ENCODE measurements at regions not wholly inside any gene's neighbourhood (a gene's known extent, or its start where the extent isn't known, plus 50 kb on each side); places are given as distances from the start of the nearest gene placed in this dataset.

- DNase-seq (ENCODE audit: low read depth in 4 of 4, low spot score in 1 of 4), result no peak
Observed at GRCh38 chr22:26993886-26994285, 336.5 kb downstream of the MIAT start.

DNA sequence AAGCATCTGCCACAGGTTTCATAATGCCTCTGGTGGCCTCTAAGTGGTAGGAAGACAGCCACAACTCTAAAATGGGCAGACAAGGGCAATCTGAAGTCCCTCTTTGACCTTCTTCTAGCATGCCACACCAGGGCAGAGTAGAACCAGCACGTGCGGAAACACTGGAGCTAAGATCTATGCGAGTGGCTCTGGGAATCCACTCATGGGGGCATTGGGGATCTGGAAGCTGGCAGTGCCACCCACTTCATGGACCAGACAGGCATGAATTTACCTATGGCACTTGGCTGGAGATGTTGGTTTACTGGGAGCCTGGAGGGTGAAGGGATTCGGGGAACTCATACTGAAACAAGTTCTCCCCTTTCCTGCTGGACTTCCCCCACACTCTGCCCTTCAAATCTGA lies 337.4 kb downstream of the MIAT start:
- DNase-seq (ENCODE audit: low read depth in 4 of 4, low spot score in 1 of 4), result no peak

GRCh38 chr22:26995235-26995634 lies 337.8 kb downstream of the MIAT start:
- no peak for DNase-seq (ENCODE audit: low read depth in 4 of 4, low spot score in 1 of 4)

- no peak for DNase-seq (ENCODE audit: low read depth in 4 of 4, low spot score in 1 of 4)
Observed at GRCh38 chr22:26996154-26996553, 338.8 kb downstream of the MIAT start.

- DNase-seq (ENCODE audit: low read depth in 4 of 4, low spot score in 1 of 4), result no peak
Observed at GRCh38 chr22:26998129-26998528, 340.7 kb downstream of the MIAT start.

- no peak for DNase-seq (ENCODE audit: low read depth in 4 of 4, low spot score in 1 of 4)
Observed at GRCh38 chr22:26998716-26999115, 341.3 kb downstream of the MIAT start.

DNA sequence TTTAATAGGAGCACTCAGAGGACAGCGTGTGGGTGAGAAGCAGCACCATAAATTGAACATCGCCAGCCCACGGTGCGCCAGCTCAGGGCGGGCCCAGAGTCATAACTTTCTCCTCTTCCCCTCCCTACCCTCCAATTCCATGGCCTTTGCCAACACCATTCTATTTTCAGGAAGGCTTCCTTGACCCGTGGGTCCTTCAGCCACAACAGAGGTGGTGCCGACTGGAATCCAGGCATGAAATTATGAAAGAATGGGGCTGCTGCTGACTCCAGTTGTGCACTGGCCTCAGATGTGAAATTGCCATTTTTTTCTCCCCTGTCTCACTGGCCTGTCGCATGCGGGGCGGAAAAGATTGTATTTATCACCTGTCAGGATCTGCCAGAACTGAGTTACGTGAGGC lies 345.9 kb downstream of the MIAT start:
- no peak for DNase-seq (ENCODE audit: low read depth in 4 of 4, low spot score in 1 of 4)

DNA sequence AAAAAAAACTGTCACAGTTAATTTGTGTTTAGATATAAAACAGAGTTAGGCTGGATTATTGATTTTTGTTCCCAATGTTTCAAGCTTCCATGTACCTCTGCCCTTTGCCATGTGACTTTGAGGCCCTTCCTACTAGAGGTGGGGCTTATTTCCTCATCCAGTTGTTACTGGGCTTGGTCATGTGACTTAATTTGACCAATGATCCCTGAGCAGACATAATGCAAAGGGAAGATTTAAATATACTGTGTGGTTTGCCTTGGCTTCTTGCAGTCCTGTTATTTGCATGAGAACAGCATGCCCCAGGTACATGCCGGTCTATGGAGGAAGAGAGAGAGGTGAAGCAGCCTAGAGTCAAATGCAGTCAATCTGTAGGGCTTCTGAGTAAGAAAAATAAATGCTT lies 347.0 kb downstream of the MIAT start:
- DNase-seq (ENCODE audit: low read depth in 4 of 4, low spot score in 1 of 4), result no peak

- no peak for DNase-seq (ENCODE audit: low read depth in 4 of 4, low spot score in 1 of 4)
Observed at GRCh38 chr22:27008454-27008853, 351.1 kb downstream of the MIAT start.

DNA sequence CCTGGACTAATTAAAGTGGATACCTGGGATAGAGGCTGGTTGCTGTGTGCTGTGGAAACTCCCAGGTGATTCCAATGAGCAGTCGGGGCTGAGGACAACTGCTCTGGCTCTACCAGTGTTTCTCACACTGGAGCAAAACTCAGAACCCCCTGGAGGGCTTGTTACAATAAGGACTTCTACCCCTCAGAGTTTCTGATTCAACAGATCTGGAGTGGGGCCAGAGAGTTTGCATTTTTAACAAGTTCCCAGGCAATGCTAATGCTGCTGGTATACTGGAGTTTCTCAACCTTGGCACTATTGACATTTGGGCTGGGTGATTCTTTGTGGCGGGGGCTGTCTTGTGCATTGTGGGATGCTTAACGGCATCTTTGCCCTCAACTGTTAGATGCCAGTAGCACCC lies 353.7 kb downstream of the MIAT start:
- DNase-seq (ENCODE audit: low read depth in 4 of 4, low spot score in 1 of 4), result no peak

DNA sequence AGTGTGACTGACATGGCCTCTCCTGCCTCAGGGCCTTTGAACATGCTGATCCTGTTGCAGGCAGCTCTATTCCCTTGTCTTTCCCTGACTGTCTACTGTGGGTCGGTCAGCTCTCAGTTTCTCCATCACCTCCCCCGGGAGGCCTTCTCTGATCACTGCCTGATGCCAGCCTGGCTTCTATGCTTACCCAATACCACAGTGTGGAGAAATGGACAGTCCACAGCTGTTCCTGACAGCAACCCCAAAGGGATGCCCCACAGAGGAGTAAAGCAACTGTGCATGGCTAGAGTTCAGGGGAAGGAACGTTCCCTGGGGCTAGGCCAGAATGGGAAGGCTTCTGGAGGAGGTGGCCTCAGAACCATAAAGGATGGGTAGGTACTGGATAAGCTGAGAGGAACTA lies 354.3 kb downstream of the MIAT start:
- no peak for DNase-seq (ENCODE audit: low read depth in 4 of 4, low spot score in 1 of 4)

DNA sequence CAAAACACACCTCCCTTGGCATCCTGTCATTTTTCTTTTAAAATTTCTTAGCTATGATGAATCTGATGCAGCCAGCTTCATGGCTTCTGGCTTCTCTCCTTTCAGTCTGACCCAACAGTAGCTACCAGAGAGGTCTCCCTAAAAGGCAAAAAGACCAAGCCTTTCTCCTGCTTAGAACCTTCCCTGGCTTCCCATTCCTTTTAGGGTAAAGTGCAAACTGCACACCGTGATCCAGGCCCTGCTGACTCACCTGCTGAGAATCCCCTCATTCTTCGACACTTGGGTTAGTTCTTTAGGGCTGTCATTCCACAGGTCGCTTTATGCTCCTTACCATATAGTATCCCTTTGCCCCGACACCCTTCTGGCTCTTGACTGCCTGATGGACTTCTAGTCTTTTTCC lies 362.4 kb downstream of the MIAT start:
- no peak for DNase-seq (ENCODE audit: low read depth in 4 of 4, low spot score in 1 of 4)

- no peak for DNase-seq (ENCODE audit: low read depth in 4 of 4, low spot score in 1 of 4)
Observed at GRCh38 chr22:27022274-27022895, 365.0 kb downstream of the MIAT start.

DNA sequence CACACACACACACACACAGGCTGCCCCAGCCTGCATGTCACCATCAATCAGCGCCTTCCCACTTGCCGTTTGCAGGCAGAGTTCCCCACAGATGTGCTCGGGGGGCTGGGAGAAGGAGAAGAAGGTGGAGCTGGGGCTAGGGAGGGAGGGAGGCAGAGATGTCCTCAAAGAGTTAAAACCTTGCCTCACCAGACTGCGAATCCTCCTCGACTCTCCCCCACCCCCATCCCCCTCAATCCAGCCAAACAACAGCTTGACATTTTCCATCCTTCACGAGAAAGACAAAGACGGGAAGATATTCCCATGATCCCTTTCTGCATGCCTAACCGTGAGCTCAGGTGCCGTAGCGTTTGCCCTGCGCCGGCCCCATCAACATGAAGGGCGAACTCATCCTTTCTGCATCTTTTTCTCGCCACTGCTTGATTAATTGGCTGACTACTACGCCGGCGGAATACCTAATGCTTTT lies 365.5 kb downstream of the MIAT start:
- DNase-seq (ENCODE audit: low read depth in 4 of 4, low spot score in 1 of 4), result no peak

DNA sequence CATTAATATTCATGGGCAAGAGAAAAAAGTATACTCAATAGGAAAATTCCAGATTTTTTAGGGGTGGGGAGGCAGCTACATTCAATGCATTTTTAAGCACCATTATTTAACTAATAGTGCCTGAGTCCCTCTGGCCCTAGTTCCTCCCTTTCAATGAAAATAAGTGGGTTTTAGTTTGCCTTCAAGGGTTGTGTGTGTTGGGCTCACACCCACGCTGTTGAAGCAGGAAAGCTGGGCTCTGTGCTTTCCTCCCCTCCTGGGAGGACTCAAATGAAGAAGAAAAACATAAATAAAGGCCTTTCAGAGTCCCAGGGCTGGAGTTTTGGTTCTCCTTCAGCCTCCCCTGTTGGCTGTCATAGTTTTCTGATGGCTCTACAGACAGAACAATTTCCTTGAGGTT lies 366.2 kb downstream of the MIAT start:
- no peak for DNase-seq (ENCODE audit: low read depth in 4 of 4, low spot score in 1 of 4)

DNA sequence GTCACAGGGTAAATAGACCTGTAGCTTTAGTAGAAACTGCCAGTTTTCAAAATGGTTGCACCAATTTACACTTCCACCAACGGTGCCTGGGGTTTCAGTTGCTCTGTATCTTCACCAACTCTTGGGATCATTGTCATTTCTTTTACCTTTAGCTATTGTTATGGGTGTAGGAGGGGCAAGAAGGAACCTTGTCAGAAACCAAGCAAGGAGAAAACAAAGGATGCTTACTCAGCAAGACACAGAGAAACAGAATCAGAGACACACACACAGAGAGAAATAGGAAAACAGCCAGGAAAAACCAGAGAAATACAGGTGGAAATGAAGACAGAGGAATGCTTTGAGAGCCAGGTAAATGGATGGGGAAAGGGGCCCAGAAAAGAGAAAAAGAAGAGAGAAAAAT lies 367.6 kb downstream of the MIAT start:
- no peak for DNase-seq (ENCODE audit: low read depth in 4 of 4, low spot score in 1 of 4)

DNA sequence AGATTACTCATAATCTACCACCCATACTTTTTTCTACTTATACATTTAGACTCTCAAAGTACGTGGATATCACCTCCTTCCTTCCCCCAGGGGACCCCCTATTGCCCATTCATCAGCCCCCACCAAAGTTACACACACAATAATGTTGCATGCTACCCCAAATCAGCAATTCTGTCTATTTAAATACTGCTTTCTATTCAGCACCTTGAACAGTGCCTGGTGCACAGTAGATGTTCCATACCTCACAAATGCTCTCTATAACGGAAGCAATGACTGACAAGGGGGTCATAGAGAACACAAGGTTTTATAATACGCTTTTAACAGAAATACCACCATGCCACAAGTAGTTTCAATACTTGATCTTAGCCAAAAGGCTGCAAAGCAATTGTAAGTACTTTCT lies 370.7 kb downstream of the MIAT start:
- DNase-seq (ENCODE audit: low read depth in 4 of 4, low spot score in 1 of 4), result no peak

DNA sequence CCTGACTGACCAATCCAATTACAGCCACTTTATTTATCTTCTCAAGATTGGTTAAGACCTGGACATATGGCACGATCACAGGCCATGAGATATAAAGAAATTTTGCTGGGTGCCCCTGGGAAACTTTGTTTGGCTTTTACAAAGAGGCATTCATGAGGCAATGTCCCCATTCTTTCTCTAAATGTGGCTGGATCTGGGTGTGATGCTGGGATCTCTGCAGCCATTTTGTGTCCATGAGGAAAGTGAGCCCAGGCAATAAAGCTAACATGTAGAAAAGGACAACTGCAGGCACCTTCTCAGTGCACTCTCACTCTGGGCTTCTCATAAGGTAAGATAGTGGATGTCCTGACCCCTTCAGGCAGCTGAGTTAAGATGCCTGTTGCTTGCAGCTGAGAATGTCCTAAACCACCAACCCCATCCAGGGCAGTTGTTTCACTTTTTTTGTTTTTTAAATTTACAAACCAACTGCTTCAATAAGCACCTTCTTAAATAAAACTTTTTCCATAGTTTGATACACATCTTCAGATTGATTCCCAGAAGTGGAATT lies 372.3 kb downstream of the MIAT start:
- no peak for DNase-seq (ENCODE audit: low read depth in 4 of 4, low spot score in 1 of 4)

DNA sequence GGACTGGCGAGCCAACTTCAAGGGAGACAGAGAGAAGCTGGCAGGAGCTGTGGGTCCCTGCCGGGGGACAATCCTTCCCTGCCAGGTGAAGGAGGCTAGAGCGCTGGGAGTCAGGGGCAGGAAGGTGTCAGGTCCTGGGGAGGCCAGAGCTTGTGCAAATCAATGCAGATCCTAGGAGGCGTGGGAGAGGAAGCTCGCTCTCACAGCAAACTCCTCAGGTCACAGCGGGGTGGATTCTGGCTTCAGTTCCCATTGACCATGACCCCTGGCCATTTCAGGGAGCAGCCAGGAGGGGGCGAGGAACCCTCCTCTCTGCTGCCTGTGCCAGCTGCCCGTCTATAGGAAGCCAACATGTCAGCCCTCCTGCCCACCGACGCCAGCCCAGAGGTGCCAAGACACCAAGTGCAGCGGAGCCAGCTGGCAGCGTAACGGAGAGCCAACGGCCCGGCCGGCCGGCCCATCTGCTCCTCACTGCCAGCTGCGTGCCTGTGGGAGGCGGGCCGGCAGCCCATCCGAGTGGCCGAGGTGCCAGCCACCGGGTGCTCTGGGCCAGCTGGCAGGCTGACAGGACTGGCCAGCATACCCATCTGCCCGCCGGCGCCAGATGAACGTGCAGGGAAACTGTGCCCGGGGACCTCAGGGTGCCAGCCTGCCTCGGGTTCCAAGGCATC lies 374.8 kb downstream of the MIAT start:
- DNase-seq (ENCODE audit: low read depth in 4 of 4, low spot score in 1 of 4), result no peak

- DNase-seq (ENCODE audit: low read depth in 4 of 4, low spot score in 1 of 4), result no peak
Observed at GRCh38 chr22:27041745-27042310, 384.4 kb downstream of the MIAT start.

- no peak for DNase-seq (ENCODE audit: low read depth in 4 of 4, low spot score in 1 of 4)
Observed at GRCh38 chr22:27043262-27043661, 385.9 kb downstream of the MIAT start.

GRCh38 chr22:27045103-27045947 lies 387.9 kb downstream of the MIAT start:
- DNase-seq (ENCODE audit: low read depth in 4 of 4, low spot score in 1 of 4), result no peak

Data from stimulated activated CD4-positive, alpha-beta T cell treated with anti-CD3 and anti-CD28 coated beads, Interleukin-1b, Interleukin-23, amount 100 ng/mL, for 24 hours (primary cell).